OCI-LY1 (cell line): ENCODE measurements at regions not wholly inside any gene's neighbourhood (a gene's known extent, or its start where the extent isn't known, plus 50 kb on each side); places are given as distances from the start of the nearest gene placed in this dataset.

Experiments used
- H2AFZ ChIP-seq: fragments of 200-600 bp; sonication (generic), shearing (Covaris generic); 2 replicates; pipeline ENCODE4 v1.6.0; 2014; ENCODE audit warnings: antibody characterized with exemption, mild to moderate bottlenecking, low read length
- H3F3A ChIP-seq: fragments of 200-600 bp; sonication (generic), shearing (Covaris generic); 2 replicates; pipeline ENCODE4 v1.6.0; 2014; ENCODE audit warnings: mild to moderate bottlenecking, antibody characterized with exemption, low read length, moderate library complexity; ENCODE audit not compliant: insufficient read depth
- H3K27ac ChIP-seq: fragments of 200-600 bp; sonication (generic); 2 replicates; pipeline ENCODE4 v1.5.1; 2014; ENCODE audit warnings: low read length, mixed run types, mild to moderate bottlenecking, low read depth; ENCODE audit not compliant: poor library complexity, severe bottlenecking
- H3K27me3 ChIP-seq: fragments of 200-600 bp; sonication (generic); 2 replicates; pipeline ENCODE4 v1.6.0; 2014; ENCODE audit warnings: antibody characterized with exemption, mild to moderate bottlenecking, low read length, moderate library complexity; ENCODE audit not compliant: insufficient read depth
- H3K36me3 ChIP-seq: fragments of 200-600 bp; sonication (generic); 2 replicates; pipeline ENCODE4 v1.6.1; 2014; ENCODE audit warnings: mild to moderate bottlenecking, antibody characterized with exemption, low read length, moderate library complexity, mixed read lengths; ENCODE audit not compliant: insufficient read depth
- H3K4me1 ChIP-seq: fragments of 200-600 bp; sonication (generic); 2 replicates; pipeline ENCODE4 v1.5.1; 2014; ENCODE audit warnings: mild to moderate bottlenecking, low read length, moderate library complexity; ENCODE audit not compliant: insufficient read depth, severe bottlenecking
- H3K4me2 ChIP-seq: fragments of 200-600 bp; sonication (generic), shearing (Covaris generic); 2 replicates; pipeline ENCODE4 v1.6.1; 2014; ENCODE audit warnings: low read length
- H3K4me3 ChIP-seq: fragments of 200-600 bp; sonication (generic); 2 replicates; pipeline ENCODE4 v1.5.1; 2014; ENCODE audit warnings: low read length, low read depth, mild to moderate bottlenecking, mixed read lengths; ENCODE audit not compliant: poor library complexity, severe bottlenecking
- H3K79me2 ChIP-seq: fragments of 200-600 bp; shearing (Covaris generic); 2 replicates; pipeline ENCODE4 v1.6.1; 2016; ENCODE audit warnings: mixed run types, low read length, mixed read lengths; ENCODE audit not compliant: insufficient read depth
- H3K9ac ChIP-seq: fragments of 200-600 bp; sonication (generic), shearing (Covaris generic); 2 replicates; pipeline ENCODE4 v1.6.1; 2014; ENCODE audit warnings: mild to moderate bottlenecking, low read length, mixed read lengths
- H3K9me2 ChIP-seq: fragments of 200-600 bp; sonication (generic), shearing (Covaris generic); 2 replicates; pipeline ENCODE4 v1.6.1; 2014; ENCODE audit warnings: low read depth, mild to moderate bottlenecking, low read length, mixed read lengths
- H3K9me3 ChIP-seq: fragments of 200-600 bp; shearing (Covaris generic); 2 replicates; pipeline ENCODE4 v1.6.1; 2014; ENCODE audit warnings: low read length, mixed read lengths
- H4K20me1 ChIP-seq: fragments of 200-600 bp; sonication (generic), shearing (Covaris generic); 2 replicates; pipeline ENCODE4 v1.6.0; 2016; ENCODE audit warnings: mild to moderate bottlenecking, low read length; ENCODE audit not compliant: insufficient read depth
- CTCF ChIP-seq: fragments of 200-600 bp; sonication (generic), shearing (Covaris generic); IDR thresholded peaks from 2 replicates; pipeline ENCODE4 v1.5.1; 2017; ENCODE audit warnings: mild to moderate bottlenecking, antibody characterized with exemption, low read length, moderate library complexity, mixed read lengths
- EZH2 ChIP-seq: fragments of 200-600 bp; sonication (generic), shearing (Covaris generic); IDR thresholded peaks from 2 replicates; pipeline ENCODE4 v1.8.0; 2017; ENCODE audit warnings: borderline replicate concordance, mixed run types, mild to moderate bottlenecking, antibody characterized with exemption, low read length, moderate library complexity, mixed read lengths

- H3F3A ChIP-seq: no peaks in the 10 kb centered on the region
- no peaks in the 10 kb centered on the region for H3K9me3 ChIP-seq
- H3K27me3 ChIP-seq: no peaks in the 10 kb centered on the region
- no peaks in the 10 kb centered on the region for H3K4me1 ChIP-seq
- no peaks in the 10 kb centered on the region for H3K36me3 ChIP-seq
- no peak overlapping the region for H3K27ac ChIP-seq
- H3K9me2 ChIP-seq: no peaks in the 10 kb centered on the region
- H2AFZ ChIP-seq: no peak overlapping the region
- no peak overlapping the region for H3K4me2 ChIP-seq
- H3K4me3 ChIP-seq: no peak overlapping the region
- H3K79me2 ChIP-seq: no peaks in the 10 kb centered on the region
- no peak overlapping the region for H3K9ac ChIP-seq
- no peak for TF ChIP-seq EZH2
- TF ChIP-seq CTCF: no peak
- H4K20me1 ChIP-seq: no peaks in the 10 kb centered on the region
Observed at GRCh38 chrX:109952050-109952449, 50.9 kb upstream of the TMEM164 start.

- Histone ChIP-seq H3K27ac (no peak overlapping the region), H3F3A (no peaks in the 10 kb centered on the region), H2AFZ (no peak overlapping the region), H3K9ac (no peak overlapping the region), H3K36me3 (no peaks in the 10 kb centered on the region), H3K4me1 (no peaks in the 10 kb centered on the region), H3K9me2 (no peaks in the 10 kb centered on the region), H3K9me3 (no peaks in the 10 kb centered on the region), H3K27me3 (no peaks in the 10 kb centered on the region), H3K79me2 (no peaks in the 10 kb centered on the region), H4K20me1 (no peaks in the 10 kb centered on the region), H3K4me2 (no peak overlapping the region), H3K4me3 (no peak overlapping the region)
- TF ChIP-seq EZH2 (no peak), CTCF (no peak)
Observed at GRCh38 chrX:109952985-109953905, 49.7 kb upstream of the TMEM164 start.
